HCT116 (cell line): ENCODE measurements at regions not wholly inside any gene's neighbourhood (a gene's known extent, or its start where the extent isn't known, plus 50 kb on each side); places are given as distances from the start of the nearest gene placed in this dataset.

ENCODE experiments used
- ATAC-seq: fragments of 200-7000 bp; cut with Tn5 transposase; 2 replicates; pipeline ENCODE4 v1.9.1; 2020; ENCODE audit warnings: mild to moderate bottlenecking, moderate library complexity
- BruUV-seq: library from RNA; stranded (reverse); fragments of 400-500 nt; replicated peaks from 2 replicates; lab custom pipeline; 2021; lab: Mats Ljungman, UMichigan
- CTCF ChIA-PET: fragments of 300-600 bp; sonication (Branson Sonifier 250); formaldehyde crosslinking; loops from one replicate; lab custom pipeline; 2021; ENCODE audit warnings: antibody characterized with exemption; lab: Charles Lee
- POLR2A ChIA-PET: fragments of 300-600, 350-600 bp; sonication (Branson Sonifier 250); formaldehyde crosslinking; loops from one replicate; lab custom pipeline; 2021; ENCODE audit warnings: antibody characterized with exemption; lab: Charles Lee
- RAD21 ChIA-PET, 2 experiments: fragments of 300-600 bp; sonication (Branson Sonifier 250); formaldehyde crosslinking; loops; one replicate each; lab custom pipeline; 2023; ENCODE audit warnings: low total read pairs in 2 of 2; ENCODE audit not compliant: uncharacterized antibody in 2 of 2, unreplicated experiment in 2 of 2, low non-redundant PET in 1 of 2; lab: Charles Lee
- DNase-seq: peaks from one replicate; pipeline ENCODE4 v3.0.0-alpha.2; 2010; ENCODE audit warnings: low read depth, low spot score
- H2AFZ ChIP-seq: fragments of 200-600 bp; shearing (Covaris generic), sonication (generic); 2 replicates; pipeline ENCODE4 v1.6.1; 2017; ENCODE audit warnings: low read depth, mixed run types, mixed read lengths, antibody characterized with exemption, low read length; ENCODE audit not compliant: poor library complexity, severe bottlenecking
- H3K27ac ChIP-seq: 2 replicates; pipeline ENCODE4 v1.5.1; 2012; ENCODE audit warnings: low read depth, low read length
- H3K27me3 ChIP-seq: fragments of 200-600 bp; sonication (generic); 2 replicates; pipeline ENCODE4 v1.6.1; 2016; ENCODE audit warnings: mixed run types, low read length, mixed read lengths; ENCODE audit not compliant: insufficient read depth
- H3K36me3 ChIP-seq, 2 experiments: fragments of 200-500 bp in 1 of 2; fragments of 200-600 bp in 1 of 2; sonication (Bioruptor generic) in 1 of 2; sonication (generic) in 1 of 2; 2 replicates each; pipeline versions ENCODE4 v1.5.1 to v1.6.1; 2014 to 2016; ENCODE audit warnings: low read length in 2 of 2, inconsistent platforms in 1 of 2, mixed read lengths in 1 of 2, mixed run types in 1 of 2; ENCODE audit not compliant: insufficient read depth in 2 of 2, control insufficient read depth in 1 of 2
- H3K4me1 ChIP-seq, 2 experiments: fragments of 200-600 bp in 1 of 2; sonication (generic) in 1 of 2; 2 replicates each; pipeline versions ENCODE4 v1.5.1 to v1.6.1; 2012 to 2017; ENCODE audit warnings: low read length in 2 of 2, inconsistent platforms in 1 of 2, mild to moderate bottlenecking in 1 of 2, mixed read lengths in 1 of 2, mixed run types in 1 of 2, moderate library complexity in 1 of 2; ENCODE audit not compliant: insufficient read depth in 2 of 2, control insufficient read depth in 1 of 2
- H3K4me2 ChIP-seq: fragments of 200-600 bp; sonication (generic); 2 replicates; pipeline ENCODE4 v1.6.1; 2017; ENCODE audit warnings: mixed run types, low read length, mixed read lengths
- H3K4me3 ChIP-seq, 2 experiments: fragments of 200-600 bp in 1 of 2; sonication (generic) in 1 of 2; replicated peaks in 1 of 2; 2 replicates each; pipeline ENCODE4 v1.5.1; 2011 to 2016; ENCODE audit warnings: low read length in 2 of 2, control low read depth in 1 of 2, low read depth in 1 of 2, mild to moderate bottlenecking in 1 of 2, mixed read lengths in 1 of 2, mixed run types in 1 of 2
- H3K79me2 ChIP-seq: fragments of 200-600 bp; sonication (generic); 2 replicates; pipeline ENCODE4 v1.6.1; 2017; ENCODE audit warnings: mild to moderate bottlenecking, mixed run types, low read length, moderate library complexity, mixed read lengths; ENCODE audit not compliant: insufficient read depth
- H3K9ac ChIP-seq: fragments of 200-600 bp; sonication (generic); 2 replicates; pipeline ENCODE4 v1.6.1; 2016; ENCODE audit warnings: low read length, mixed read lengths
- H3K9me2 ChIP-seq: fragments of 200-600 bp; sonication (generic), shearing (Covaris generic); 2 replicates; pipeline ENCODE4 v1.6.1; 2017; ENCODE audit warnings: mixed run types, mild to moderate bottlenecking, moderate library complexity; ENCODE audit not compliant: insufficient read depth
- H3K9me3 ChIP-seq, 2 experiments: fragments of 200-500 bp in 1 of 2; fragments of 200-600 bp in 1 of 2; sonication (Bioruptor generic) in 1 of 2; sonication (generic) in 1 of 2; 2 replicates each; pipeline ENCODE4 v1.6.1; 2014 to 2017; ENCODE audit warnings: low read length in 2 of 2, mixed read lengths in 2 of 2, inconsistent platforms in 1 of 2, low read depth in 1 of 2, mild to moderate bottlenecking in 1 of 2, mixed run types in 1 of 2, moderate library complexity in 1 of 2; ENCODE audit not compliant: control insufficient read depth in 1 of 2, insufficient read depth in 1 of 2
- H4K20me1 ChIP-seq: fragments of 200-600 bp; sonication (generic), shearing (Covaris generic); 2 replicates; pipeline ENCODE4 v1.6.1; 2017; ENCODE audit warnings: mixed run types, mild to moderate bottlenecking, moderate library complexity; ENCODE audit not compliant: insufficient read depth
- CBX3 ChIP-seq: IDR thresholded peaks from 2 replicates; pipeline ENCODE4 v1.6.1; 2012; ENCODE audit warnings: low read depth
- EZH2 ChIP-seq: fragments of 200-600 bp; sonication (generic); IDR thresholded peaks from 2 replicates; pipeline ENCODE4 v1.6.1; 2017; ENCODE audit warnings: antibody characterized with exemption, mixed run types
- SP1 ChIP-seq: IDR thresholded peaks from 2 replicates; pipeline ENCODE4 v1.6.1; 2012; ENCODE audit warnings: low read depth
- YY1 ChIP-seq: IDR thresholded peaks from 2 replicates; pipeline ENCODE4 v1.6.1; 2011; ENCODE audit warnings: low read length, low read depth, moderate library complexity, mild to moderate bottlenecking; ENCODE audit not compliant: insufficient replicate concordance; ENCODE audit errors: extremely low read depth
- ZBTB33 ChIP-seq: IDR thresholded peaks from 2 replicates; pipeline ENCODE4 v1.6.1; 2011; ENCODE audit warnings: mild to moderate bottlenecking, low read length, moderate library complexity; ENCODE audit not compliant: insufficient replicate concordance; ENCODE audit errors: extremely low read depth
- ZNF274 ChIP-seq: fragments of 200-500 bp; sonication (Bioruptor generic); IDR thresholded peaks from 2 replicates; pipeline ENCODE4 v1.6.1; 2014; ENCODE audit warnings: mild to moderate bottlenecking, low read depth, low read length, inconsistent platforms
- intact Hi-C: fragments of 100-400 bp; cut with micrococcal nuclease; formaldehyde crosslinking; loops from 2 replicates; pipeline ENCODE4 v1.10.0; 2022

- Histone ChIP-seq H3K27me3 (no peaks in the 10 kb centered on the region), H3K36me3 (no peaks in the 10 kb centered on the region)
Observed at GRCh38 chr6:119716668-119717270, 367.2 kb upstream of the MAN1A1 start.

GRCh38 chr6:119713903-119714302 is 364.3 kb upstream of the MAN1A1 start:
- intact Hi-C loops = no loop called here
- H3K79me2 ChIP-seq = no peaks in the 10 kb centered on the region
- ATAC-seq (no peak), DNase-seq (no peak)
- BruUV-seq = no TSS peak
- H3K27ac ChIP-seq = no peak overlapping the region
- TF ChIP-seq ZBTB33 (no peak), SP1 (no peak), ZNF274 (no peak), YY1 (no peak)
- no peaks in the 10 kb centered on the region for H3K36me3 ChIP-seq
- CTCF ChIA-PET = no interaction called here
- H3K27me3 ChIP-seq = no peaks in the 10 kb centered on the region
- RAD21 ChIA-PET = no interaction called here
- H3K4me1 ChIP-seq = no peaks in the 10 kb centered on the region; a peak in 1 of 4 replicates
- H3K4me3 ChIP-seq = no peak overlapping the region
- H4K20me1 ChIP-seq = no peaks in the 10 kb centered on the region
- H3K9me3 ChIP-seq = no peaks in the 10 kb centered on the region
- H3K9ac ChIP-seq = no peak overlapping the region
- POLR2A ChIA-PET = no interaction called here
- H2AFZ ChIP-seq = no peak overlapping the region
- no peak overlapping the region for H3K4me2 ChIP-seq
- H3K9me2 ChIP-seq = no peaks in the 10 kb centered on the region

More at GRCh38 chr6:119716668-119717270, 367.2 kb upstream of the MAN1A1 start:
- no TSS peak for BruUV-seq
- H3K9ac ChIP-seq = no peak overlapping the region
- DNase-seq = no peak
- no peaks in the 10 kb centered on the region for H3K79me2 ChIP-seq
- H3K4me3 ChIP-seq = no peak overlapping the region
- H3K9me2 ChIP-seq = no peaks in the 10 kb centered on the region
- H2AFZ ChIP-seq = no peak overlapping the region
- H3K27ac ChIP-seq = no peak overlapping the region
- ChIA-PET RAD21 (no interaction called here), POLR2A (no interaction called here)
- TF ChIP-seq EZH2 = no peak
- no peak for TF ChIP-seq SP1
- TF ChIP-seq CBX3 = no peak
- TF ChIP-seq, all 23 proteins: peak for 0
- Histone ChIP-seq H3K9me3 (no peaks in the 10 kb centered on the region), H4K20me1 (no peaks in the 10 kb centered on the region), H3K4me2 (no peak overlapping the region), H3K4me1 (no peaks in the 10 kb centered on the region; a peak in 1 of 4 replicates)
- intact Hi-C loops = no loop called here
- ATAC-seq = no peak
- CTCF ChIA-PET = no interaction called here
